IPS-15b (cell line): ENCODE measurements at regions not wholly inside any gene's neighbourhood (a gene's known extent, or its start where the extent isn't known, plus 50 kb on each side); places are given as distances from the start of the nearest gene placed in this dataset.

Source experiments
- H3K27me3 ChIP-seq: one replicate; pipeline ENCODE4 v1.6.1; 2013; ENCODE audit warnings: low read length; ENCODE audit not compliant: control insufficient read depth, insufficient read depth
- H3K36me3 ChIP-seq: one replicate; pipeline ENCODE4 v1.6.1; 2013; ENCODE audit warnings: low read length; ENCODE audit not compliant: control insufficient read depth, insufficient read depth
- H3K4me1 ChIP-seq: one replicate; pipeline ENCODE4 v1.6.1; 2013; ENCODE audit warnings: mild to moderate bottlenecking, low read length; ENCODE audit not compliant: control insufficient read depth, insufficient read depth
- H3K4me3 ChIP-seq: one replicate; pipeline ENCODE4 v1.5.1; 2013; ENCODE audit warnings: low read depth, low read length
- H3K9ac ChIP-seq: one replicate; pipeline ENCODE4 v1.6.1; 2013; ENCODE audit warnings: low read depth, mild to moderate bottlenecking, low read length
- H3K9me3 ChIP-seq: one replicate; pipeline ENCODE4 v1.6.1; 2013; ENCODE audit warnings: mild to moderate bottlenecking, low read length; ENCODE audit not compliant: control insufficient read depth, insufficient read depth

DNA sequence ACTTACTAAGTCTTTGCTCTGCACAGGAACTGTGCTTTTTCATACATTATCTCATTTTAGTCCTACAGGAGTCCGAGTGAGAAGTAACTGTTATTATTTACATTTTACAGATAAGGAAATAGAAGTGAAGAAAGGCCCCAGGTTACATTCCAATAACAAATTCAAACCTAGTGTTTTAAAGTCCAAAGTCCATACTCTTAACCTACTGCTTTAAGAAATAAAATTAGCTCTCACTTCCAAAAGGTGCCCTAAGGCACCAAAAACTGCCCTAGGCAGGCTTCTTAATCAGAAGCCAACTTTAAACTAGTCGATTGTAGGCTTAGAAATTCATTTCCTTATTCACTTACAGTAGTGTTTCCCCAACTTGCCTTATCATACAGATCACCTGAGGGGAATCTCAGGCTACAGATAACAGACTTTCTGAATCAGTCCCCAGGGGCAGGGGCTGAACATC, 555.9 kb downstream of the DIAPH3 start:
- H3K4me1 ChIP-seq, result no peaks in the 10 kb centered on the region
- H3K27me3 ChIP-seq, result no peaks in the 10 kb centered on the region
- H3K9ac ChIP-seq, result no peak overlapping the region
- no peaks in the 10 kb centered on the region for H3K36me3 ChIP-seq
- no peaks in the 10 kb centered on the region for H3K9me3 ChIP-seq
- H3K4me3 ChIP-seq, result no peak overlapping the region

DNA sequence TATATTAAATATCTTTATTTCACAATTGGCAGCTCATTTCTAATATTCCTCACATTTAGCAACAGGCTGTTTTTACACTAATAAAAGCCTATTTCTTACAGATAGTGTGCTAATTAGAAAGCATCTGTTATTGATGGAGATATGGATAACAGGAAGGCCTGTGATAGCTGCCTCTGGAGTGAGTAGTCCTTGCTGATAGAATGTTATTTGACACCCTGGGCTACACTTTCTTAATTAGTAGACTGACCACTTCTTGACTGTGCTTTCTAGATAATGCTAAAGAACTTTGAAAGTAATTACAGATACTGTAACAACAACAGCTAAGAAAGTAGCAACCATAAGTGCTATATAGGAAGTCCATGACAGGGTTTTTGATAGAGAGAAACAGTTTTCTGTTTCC, 554.3 kb downstream of the DIAPH3 start:
- Histone ChIP-seq H3K4me3 (no peak overlapping the region), H3K27me3 (no peaks in the 10 kb centered on the region), H3K9ac (no peak overlapping the region), H3K9me3 (no peaks in the 10 kb centered on the region), H3K4me1 (no peaks in the 10 kb centered on the region), H3K36me3 (no peaks in the 10 kb centered on the region)
